SHP77 (cell line): ENCODE measurements at regions not wholly inside any gene's neighbourhood (a gene's known extent, or its start where the extent isn't known, plus 50 kb on each side); places are given as distances from the start of the nearest gene placed in this dataset.
"Not testable (repeated sequence)": the region's sequence is repeated elsewhere in the genome, so short reads cannot be mapped to it uniquely, and the experiment has no call there.

Source experiments
- DNase-seq, 2 experiments: peaks; one replicate each; lab custom pipeline; 2025; lab: John Stamatoyannopoulos, UW

GRCh38 chr2:123717636-123718334 is 307.3 kb upstream of the CNTNAP5 start:
- DNase-seq = no peak

DNA sequence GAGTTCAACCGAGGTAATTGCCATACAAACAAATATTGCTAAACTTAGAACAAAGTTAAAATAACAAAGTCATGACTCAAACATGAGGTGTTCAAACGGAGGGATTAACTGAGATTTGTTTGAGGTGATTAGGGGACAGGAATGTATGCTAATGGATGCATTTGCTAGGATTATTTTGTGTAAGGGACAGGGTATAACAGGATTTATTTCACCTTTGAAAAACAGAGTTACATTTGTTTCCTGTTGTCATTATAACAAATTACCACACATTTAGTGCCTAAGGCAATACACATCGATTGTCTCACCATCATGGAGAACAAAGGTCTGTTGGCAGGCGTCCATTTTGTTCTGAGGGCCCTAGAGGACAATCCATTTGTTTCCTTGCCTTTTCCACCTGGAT is 304.3 kb upstream of the CNTNAP5 start:
- no peak for DNase-seq

DNA sequence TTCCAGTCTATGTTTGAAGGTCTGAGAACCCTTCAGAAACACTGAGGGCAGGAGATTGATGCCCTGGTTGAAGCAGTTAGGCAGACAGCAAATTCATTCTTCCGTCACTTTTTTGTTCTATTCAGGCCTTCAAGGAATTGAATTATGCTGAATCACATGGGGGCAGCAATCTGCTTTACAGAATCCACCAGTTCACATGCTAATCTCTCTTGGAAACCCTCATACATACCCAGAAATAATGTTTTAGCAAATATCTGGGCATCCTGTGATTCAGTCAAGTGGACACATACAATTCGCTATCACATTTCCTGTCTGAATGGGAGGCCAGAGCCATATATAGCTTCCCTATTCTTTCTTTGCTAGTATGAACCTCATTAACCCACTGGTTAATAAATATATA is 301.4 kb upstream of the CNTNAP5 start:
- DNase-seq = no peak

GRCh38 chr2:123732563-123732962 is 292.5 kb upstream of the CNTNAP5 start:
- no peak for DNase-seq

DNA sequence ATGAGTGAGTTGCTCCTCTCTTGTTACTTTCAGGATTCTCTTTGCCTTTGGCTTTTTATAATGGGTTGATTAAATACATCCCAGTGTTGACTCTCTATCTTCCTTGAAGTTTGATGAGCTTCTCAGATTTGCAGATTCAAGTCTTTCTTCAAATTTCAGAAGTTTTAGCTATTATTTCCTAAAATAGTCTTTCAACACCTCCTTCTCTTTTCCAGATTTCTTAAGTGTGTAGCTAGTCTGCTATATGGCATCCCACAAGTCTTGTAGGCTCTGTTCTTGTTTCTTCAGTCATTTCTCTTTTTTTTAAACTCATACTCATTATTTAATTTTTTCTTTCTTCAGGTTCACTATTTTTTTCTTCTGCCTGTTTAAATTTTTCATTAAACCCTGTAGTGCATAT is 287.7 kb upstream of the CNTNAP5 start:
- DNase-seq = no peak

DNA sequence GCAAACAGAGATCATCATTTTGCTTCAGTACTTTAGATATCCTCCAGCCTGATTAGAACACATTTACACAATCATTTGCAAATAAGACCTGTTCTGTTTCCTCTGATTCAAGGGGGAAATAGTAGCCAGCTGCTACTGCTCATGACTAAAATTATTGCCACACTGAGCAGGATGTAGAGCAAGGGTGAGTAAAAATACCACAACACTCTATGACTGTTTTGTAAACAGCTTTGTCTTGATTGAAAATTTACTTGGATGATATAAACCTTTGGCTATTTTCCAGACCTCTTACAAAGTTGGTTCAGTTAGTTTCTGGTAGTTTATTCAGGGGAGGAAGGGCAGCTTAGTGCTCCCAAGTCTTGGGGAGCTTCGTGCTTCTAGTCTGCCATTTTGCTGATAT is 286.4 kb upstream of the CNTNAP5 start:
- no peak for DNase-seq

GRCh38 chr2:123746006-123746405 is 279.1 kb upstream of the CNTNAP5 start:
- no peak for DNase-seq

- no peak for DNase-seq
These were observed 277.8 kb upstream of the CNTNAP5 start for GRCh38 chr2:123747326-123747725.

GRCh38 chr2:123762221-123762620 is 262.9 kb upstream of the CNTNAP5 start:
- no peak for DNase-seq

DNA sequence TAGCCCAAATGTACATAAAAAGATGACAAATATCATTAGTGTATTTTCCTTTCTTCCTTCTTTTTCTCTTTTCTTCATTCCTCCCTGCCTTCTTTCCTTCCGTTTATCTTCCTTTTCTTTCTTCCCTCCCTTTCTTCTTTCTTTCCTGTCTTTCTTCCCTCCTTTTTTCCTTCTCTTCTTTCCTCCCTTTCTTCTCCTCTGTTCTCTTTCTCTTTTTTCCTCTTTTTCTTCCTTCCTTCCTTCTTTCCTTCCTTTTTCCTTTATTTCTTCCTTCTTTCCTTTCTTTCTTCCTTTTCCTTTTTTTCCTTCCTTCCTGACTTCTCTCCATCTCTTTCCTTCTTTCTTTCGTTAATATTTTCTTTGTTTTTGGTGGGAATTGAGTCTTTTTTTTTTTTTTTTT is 256.9 kb upstream of the CNTNAP5 start:
- no peak for DNase-seq

DNA sequence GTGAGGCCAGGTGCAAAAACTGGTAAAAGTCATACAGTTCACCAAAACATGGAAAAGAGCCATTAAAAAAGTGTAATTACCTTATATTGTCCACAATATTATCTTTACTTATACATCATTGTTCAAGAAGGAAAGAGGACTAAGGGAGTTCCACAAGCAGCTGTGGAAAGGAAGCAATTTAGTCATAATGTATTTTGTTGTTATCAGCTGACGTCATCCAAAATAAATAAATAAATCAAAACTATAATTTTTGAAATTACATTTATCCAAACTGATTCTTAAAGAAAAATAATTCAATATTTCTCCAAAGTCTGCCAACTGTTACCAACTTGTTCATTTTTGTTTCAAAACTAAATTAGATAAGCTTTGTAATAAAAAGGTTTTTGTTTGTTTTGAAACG is 256.1 kb upstream of the CNTNAP5 start:
- DNase-seq = no peak

DNA sequence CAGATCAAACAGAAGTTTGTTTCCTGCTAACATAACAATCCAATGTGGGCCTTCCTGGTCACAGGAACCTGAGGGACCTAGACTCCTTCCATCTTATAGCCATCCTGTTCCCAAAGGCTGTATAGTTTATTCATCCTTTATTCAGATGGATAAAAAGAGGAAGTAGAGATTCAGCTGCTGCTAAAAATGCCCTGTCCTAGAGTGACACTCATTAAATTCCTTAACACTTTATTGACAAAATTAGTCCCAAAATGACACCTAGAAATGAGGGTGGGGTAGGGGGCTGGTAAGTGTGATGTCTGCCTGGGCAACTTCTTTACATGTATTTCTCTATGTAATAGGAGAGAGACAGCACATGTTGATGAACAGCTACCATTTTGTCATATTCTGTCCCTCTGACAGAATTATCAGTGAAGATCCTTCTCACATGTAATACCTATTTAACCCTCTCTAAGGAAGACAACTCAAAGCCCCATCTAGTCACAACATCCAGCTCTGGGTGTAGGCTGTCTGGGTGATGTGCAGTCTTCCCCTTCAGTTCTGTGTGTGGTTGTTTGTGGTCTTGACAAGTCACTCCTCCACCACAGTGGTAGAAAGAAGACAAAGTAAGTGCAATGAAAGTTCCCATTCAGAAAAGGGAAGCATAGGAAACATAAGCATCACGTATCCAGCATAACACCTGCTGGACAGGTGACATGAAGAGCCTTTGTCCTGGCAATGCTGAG is 253.9 kb upstream of the CNTNAP5 start:
- no peak for DNase-seq

GRCh38 chr2:123771928-123772632 is 253.0 kb upstream of the CNTNAP5 start:
- no peak for DNase-seq

DNA sequence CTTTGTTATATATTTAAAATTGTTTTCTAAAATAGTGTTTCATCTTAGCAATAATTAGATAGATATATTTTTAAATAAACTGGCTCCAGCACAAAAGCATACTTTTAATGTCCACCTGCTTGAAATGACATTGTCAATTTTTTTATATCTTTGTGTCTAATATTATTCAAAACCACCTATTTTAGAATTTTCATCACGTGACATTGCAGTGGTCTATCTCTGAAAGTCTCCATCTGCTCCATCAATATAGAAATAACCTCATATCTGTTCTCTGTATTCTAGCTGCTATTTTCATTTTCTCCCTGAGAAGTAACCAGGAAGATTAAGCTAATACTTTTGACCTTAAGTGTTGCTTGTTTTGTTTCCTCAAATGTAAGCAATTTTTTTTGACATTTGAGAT is 248.0 kb upstream of the CNTNAP5 start:
- no peak for DNase-seq

GRCh38 chr2:123783164-123783563 is 241.9 kb upstream of the CNTNAP5 start:
- DNase-seq = no peak

- DNase-seq = no peak
These were observed 239.8 kb upstream of the CNTNAP5 start for GRCh38 chr2:123785332-123785731.

GRCh38 chr2:123791207-123791606 is 233.9 kb upstream of the CNTNAP5 start:
- no peak for DNase-seq

- DNase-seq = no peak
These were observed 233.4 kb upstream of the CNTNAP5 start for GRCh38 chr2:123791684-123792083.

- not testable (repeated sequence) for DNase-seq
These were observed 221.0 kb upstream of the CNTNAP5 start for GRCh38 chr2:123804126-123804525.

GRCh38 chr2:123805746-123806145 is 219.3 kb upstream of the CNTNAP5 start:
- DNase-seq = not testable (repeated sequence)

GRCh38 chr2:123808243-123808642 is 216.8 kb upstream of the CNTNAP5 start:
- DNase-seq = no peak

GRCh38 chr2:123811846-123812245 is 213.2 kb upstream of the CNTNAP5 start:
- no peak for DNase-seq

GRCh38 chr2:123816203-123816602 is 208.9 kb upstream of the CNTNAP5 start:
- no peak for DNase-seq
